ENCODE measurements at regions not wholly inside any gene's neighbourhood (a gene's known extent, or its start where the extent isn't known, plus 50 kb on each side); places are given as distances from the start of the nearest gene placed in this dataset.

- Histone ChIP-seq H2AFZ (ENCODE audit: control insufficient read depth, low read length) (no peak overlapping the region), H3K36me3 (ENCODE audit: control insufficient read depth in 2 of 2, extremely low read depth in 1 of 2, insufficient read depth in 2 of 2, low read length in 2 of 2) (no peaks in the 10 kb centered on the region), H3K9me1 (ENCODE audit: control insufficient read depth, extremely low read depth, insufficient read depth, low read length) (no peaks in the 10 kb centered on the region), H3K79me2 (ENCODE audit: control insufficient read depth, insufficient read depth, low read length) (no peaks in the 10 kb centered on the region), H3K27me3 (ENCODE audit: control insufficient read depth, extremely low read depth, insufficient read depth, low read length) (no peaks in the 10 kb centered on the region), H3K9ac (ENCODE audit: control insufficient read depth, extremely low read depth, insufficient read depth, low read length) (no peak overlapping the region), H3K27ac (ENCODE audit: control insufficient read depth, insufficient read depth, low read length) (no peak overlapping the region), H3K4me3 (ENCODE audit: control insufficient read depth in 2 of 3, extremely low read depth in 1 of 3, insufficient read depth in 2 of 3, low read depth in 1 of 3, low read length in 3 of 3) (no peak overlapping the region), H3K4me2 (ENCODE audit: control insufficient read depth, extremely low read depth, insufficient read depth, low read depth, low read length) (no peak overlapping the region), H3K9me3 (ENCODE audit: control insufficient read depth, low read depth, low read length) (no peaks in the 10 kb centered on the region), H4K20me1 (ENCODE audit: control insufficient read depth, extremely low read depth, insufficient read depth, low read length) (no peaks in the 10 kb centered on the region), H3K4me1 (ENCODE audit: control insufficient read depth, extremely low read depth, insufficient read depth, low read length) (peaks cover 14% of the 10 kb centered on the region)
- TF ChIP-seq, protein P1, sequence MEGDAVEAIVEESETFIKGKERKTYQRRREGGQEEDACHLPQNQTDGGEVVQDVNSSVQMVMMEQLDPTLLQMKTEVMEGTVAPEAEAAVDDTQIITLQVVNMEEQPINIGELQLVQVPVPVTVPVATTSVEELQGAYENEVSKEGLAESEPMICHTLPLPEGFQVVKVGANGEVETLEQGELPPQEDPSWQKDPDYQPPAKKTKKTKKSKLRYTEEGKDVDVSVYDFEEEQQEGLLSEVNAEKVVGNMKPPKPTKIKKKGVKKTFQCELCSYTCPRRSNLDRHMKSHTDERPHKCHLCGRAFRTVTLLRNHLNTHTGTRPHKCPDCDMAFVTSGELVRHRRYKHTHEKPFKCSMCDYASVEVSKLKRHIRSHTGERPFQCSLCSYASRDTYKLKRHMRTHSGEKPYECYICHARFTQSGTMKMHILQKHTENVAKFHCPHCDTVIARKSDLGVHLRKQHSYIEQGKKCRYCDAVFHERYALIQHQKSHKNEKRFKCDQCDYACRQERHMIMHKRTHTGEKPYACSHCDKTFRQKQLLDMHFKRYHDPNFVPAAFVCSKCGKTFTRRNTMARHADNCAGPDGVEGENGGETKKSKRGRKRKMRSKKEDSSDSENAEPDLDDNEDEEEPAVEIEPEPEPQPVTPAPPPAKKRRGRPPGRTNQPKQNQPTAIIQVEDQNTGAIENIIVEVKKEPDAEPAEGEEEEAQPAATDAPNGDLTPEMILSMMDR (optimal IDR thresholded peaks at IDR 0.05 in 1 of 3, IDR thresholded peaks at IDR 0.05 in 1 of 3, conservative IDR thresholded peaks at IDR 0.05 in 1 of 3; ENCODE audit: extremely low read depth in 1 of 3, insufficient read depth in 2 of 3, low read length in 3 of 3) = no peak
- TF ChIP-seq EZH2 (IDR thresholded peaks at IDR 0.05; ENCODE audit: low read length) = no peak
- FAIRE-seq (no peak), DNase-seq (ENCODE audit: low read depth, low spot score) (no peak)
- dilution Hi-C loops (cut with MboI; ENCODE audit: extremely low pct_ligation_motif_present, low sequenced_read_pairs) = no loop called here
Measured at GRCh38 chr9:106423575-106423974, 439.4 kb upstream of the ZNF462 start.

GRCh38 chr9:106432631-106433030 lies 430.3 kb upstream of the ZNF462 start:
- Histone ChIP-seq H3K9ac (ENCODE audit: control insufficient read depth, extremely low read depth, insufficient read depth, low read length) (no peak overlapping the region), H4K20me1 (ENCODE audit: control insufficient read depth, extremely low read depth, insufficient read depth, low read length) (no peaks in the 10 kb centered on the region), H3K79me2 (ENCODE audit: control insufficient read depth, insufficient read depth, low read length) (no peaks in the 10 kb centered on the region), H3K4me1 (ENCODE audit: control insufficient read depth, extremely low read depth, insufficient read depth, low read length) (no peaks in the 10 kb centered on the region), H3K36me3 (ENCODE audit: control insufficient read depth in 2 of 2, extremely low read depth in 1 of 2, insufficient read depth in 2 of 2, low read length in 2 of 2) (no peaks in the 10 kb centered on the region), H3K9me1 (ENCODE audit: control insufficient read depth, extremely low read depth, insufficient read depth, low read length) (no peaks in the 10 kb centered on the region), H3K27me3 (ENCODE audit: control insufficient read depth, extremely low read depth, insufficient read depth, low read length) (no peaks in the 10 kb centered on the region), H3K4me2 (ENCODE audit: control insufficient read depth, extremely low read depth, insufficient read depth, low read depth, low read length) (no peak overlapping the region), H3K9me3 (ENCODE audit: control insufficient read depth, low read depth, low read length) (no peaks in the 10 kb centered on the region), H3K4me3 (ENCODE audit: control insufficient read depth in 2 of 3, extremely low read depth in 1 of 3, insufficient read depth in 2 of 3, low read depth in 1 of 3, low read length in 3 of 3) (no peak overlapping the region), H2AFZ (ENCODE audit: control insufficient read depth, low read length) (no peak overlapping the region), H3K27ac (ENCODE audit: control insufficient read depth, insufficient read depth, low read length) (no peak overlapping the region)
- TF ChIP-seq, protein P1 (optimal IDR thresholded peaks at IDR 0.05 in 1 of 3, IDR thresholded peaks at IDR 0.05 in 1 of 3, conservative IDR thresholded peaks at IDR 0.05 in 1 of 3; ENCODE audit: extremely low read depth in 1 of 3, insufficient read depth in 2 of 3, low read length in 3 of 3) = no peak
- no peak for TF ChIP-seq EZH2 (IDR thresholded peaks at IDR 0.05; ENCODE audit: low read length)
- dilution Hi-C loops (cut with MboI; ENCODE audit: extremely low pct_ligation_motif_present, low sequenced_read_pairs) = no loop called here
- DNase-seq (ENCODE audit: low read depth, low spot score) = no peak
- no peak for FAIRE-seq
